Body of pancreas (tissue), 4 donors: ENCODE measurements at regions not wholly inside any gene's neighbourhood (a gene's known extent, or its start where the extent isn't known, plus 50 kb on each side); places are given as distances from the start of the nearest gene placed in this dataset.

Experiments
- ATAC-seq: fragments of 150-250 bp; one replicate; pipeline ENCODE4 v1.9.1; 2016
- DNase-seq, 4 donors: peaks; one replicate each; pipeline ENCODE4 v3.0.0-alpha.2; 2019
- H3K27ac ChIP-seq, 4 donors: fragments of 200-600 bp; sonication (generic); 1 replicate in 3 of 4; 2 replicates in 1 of 4; pipeline versions ENCODE4 v1.5.1 to v1.6.1; 2016 to 2019; ENCODE audit warnings: mild to moderate bottlenecking in 1 of 4, mixed read lengths in 1 of 4, moderate library complexity in 1 of 4
- H3K27me3 ChIP-seq, 2 donors: fragments of 200-600 bp; sonication (generic); one replicate each; pipeline ENCODE4 v1.6.0; 2016; ENCODE audit warnings: mild to moderate bottlenecking in 1 of 2
- H3K36me3 ChIP-seq, 2 donors: fragments of 200-600 bp; sonication (generic); replicated peaks in 1 of 2; 2 replicates each; pipeline ENCODE4 v1.5.1; 2016; ENCODE audit warnings: low read depth in 2 of 2; ENCODE audit not compliant: insufficient read depth in 1 of 2
- H3K4me1 ChIP-seq: fragments of 200-600 bp; sonication (generic); one replicate; pipeline ENCODE4 v1.6.0; 2016
- H3K4me3 ChIP-seq, 2 donors: fragments of 200-600 bp; sonication (generic); 1 replicate in 1 of 2; 2 replicates in 1 of 2; pipeline ENCODE4 v1.5.1; 2016 to 2019
- H3K9me3 ChIP-seq, 3 donors: fragments of 200-600 bp; sonication (generic); 1 replicate in 2 of 3; 2 replicates in 1 of 3; pipeline ENCODE4 v1.5.1; 2016
- POLR2A ChIP-seq, 3 donors: fragments of 450-650 bp; IDR thresholded peaks; one replicate each; pipeline ENCODE4 v1.6.1; 2016; ENCODE audit warnings: antibody characterized with exemption in 3 of 3, mild to moderate bottlenecking in 2 of 3
- WGBS, 2 donors: methylation state at CpG; one replicate each; pipeline ENCODE4 v1.1.5; 2017; 5-methylcytosine and 5-hydroxymethylcytosine counted together
- intact Hi-C: fragments of 100-400 bp; cut with DNase I; formaldehyde crosslinking; loops from one replicate; pipeline ENCODE4 v1.15.1; 2023
- TF ChIP-seq, protein P1 (sequence below), 7 experiments: fragments of 450-650 bp in 4 of 7; fragments of 200-600 bp in 3 of 7; sonication (generic) in 3 of 7; IDR thresholded peaks; one replicate each; pipeline ENCODE4 v1.5.1; 2016 to 2019; ENCODE audit warnings: antibody characterized with exemption in 7 of 7

DNA sequence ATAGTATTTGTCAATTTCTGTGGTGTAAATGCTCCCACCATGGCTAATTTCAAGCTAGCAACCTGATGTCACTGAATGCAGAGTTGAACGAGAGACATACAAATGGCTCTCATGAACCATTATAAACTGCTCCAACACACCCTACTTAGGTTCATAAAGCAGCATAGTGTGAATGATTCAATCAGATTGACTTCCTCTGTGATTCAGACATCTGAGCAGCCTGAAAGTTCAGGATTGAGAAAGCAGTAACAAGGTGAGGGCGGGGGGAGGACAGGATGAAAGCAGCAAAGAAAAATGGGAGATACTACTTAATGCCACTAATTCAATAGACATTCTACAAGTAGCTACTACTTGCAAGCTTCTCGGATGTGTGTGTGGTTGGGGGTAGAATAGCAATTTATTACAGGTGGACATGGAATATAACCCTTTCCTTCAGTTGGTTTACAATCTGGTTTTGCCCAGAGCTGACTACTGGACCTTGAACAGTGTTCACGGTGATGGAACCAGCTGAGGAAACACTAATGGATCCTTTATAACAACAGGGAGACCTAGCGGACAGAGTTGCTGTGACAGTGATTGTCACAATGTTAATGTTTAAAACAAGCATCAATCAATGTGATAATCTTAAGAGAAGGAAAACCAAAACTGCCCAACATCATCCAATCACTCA lies 52.5 kb upstream of the PELI2 start:
- 85 to 88% methylated on average over 5 of the region's 5 CpGs for WGBS, 2 donors
- no peaks in the 10 kb centered on the region for H3K36me3 ChIP-seq
- H3K27ac ChIP-seq = no peak overlapping the region
- intact Hi-C loops = no loop called here
- no peaks in the 10 kb centered on the region for H3K27me3 ChIP-seq
- ATAC-seq (no peak), DNase-seq (no peak)
- H3K9me3 ChIP-seq = no peaks in the 10 kb centered on the region
- TF ChIP-seq, protein P1, sequence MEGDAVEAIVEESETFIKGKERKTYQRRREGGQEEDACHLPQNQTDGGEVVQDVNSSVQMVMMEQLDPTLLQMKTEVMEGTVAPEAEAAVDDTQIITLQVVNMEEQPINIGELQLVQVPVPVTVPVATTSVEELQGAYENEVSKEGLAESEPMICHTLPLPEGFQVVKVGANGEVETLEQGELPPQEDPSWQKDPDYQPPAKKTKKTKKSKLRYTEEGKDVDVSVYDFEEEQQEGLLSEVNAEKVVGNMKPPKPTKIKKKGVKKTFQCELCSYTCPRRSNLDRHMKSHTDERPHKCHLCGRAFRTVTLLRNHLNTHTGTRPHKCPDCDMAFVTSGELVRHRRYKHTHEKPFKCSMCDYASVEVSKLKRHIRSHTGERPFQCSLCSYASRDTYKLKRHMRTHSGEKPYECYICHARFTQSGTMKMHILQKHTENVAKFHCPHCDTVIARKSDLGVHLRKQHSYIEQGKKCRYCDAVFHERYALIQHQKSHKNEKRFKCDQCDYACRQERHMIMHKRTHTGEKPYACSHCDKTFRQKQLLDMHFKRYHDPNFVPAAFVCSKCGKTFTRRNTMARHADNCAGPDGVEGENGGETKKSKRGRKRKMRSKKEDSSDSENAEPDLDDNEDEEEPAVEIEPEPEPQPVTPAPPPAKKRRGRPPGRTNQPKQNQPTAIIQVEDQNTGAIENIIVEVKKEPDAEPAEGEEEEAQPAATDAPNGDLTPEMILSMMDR (IDR thresholded peaks at IDR 0.05) = no peak
- no peak for TF ChIP-seq POLR2A (IDR thresholded peaks at IDR 0.05)
- H3K4me1 ChIP-seq = no peaks in the 10 kb centered on the region
- H3K4me3 ChIP-seq = no peak overlapping the region
